ENCODE measurements at regions not wholly inside any gene's neighbourhood (a gene's known extent, or its start where the extent isn't known, plus 50 kb on each side); places are given as distances from the start of the nearest gene placed in this dataset.

- Mint-ChIP-seq H3K4me3 (ENCODE audit: unreplicated experiment) (no peak overlapping the region), H3K9me3 (ENCODE audit: unreplicated experiment) (no peaks in the 10 kb centered on the region), H3K4me1 (ENCODE audit: low read depth, unreplicated experiment) (no peaks in the 10 kb centered on the region), H3K36me3 (ENCODE audit: unreplicated experiment) (no peaks in the 10 kb centered on the region), H3K27ac (ENCODE audit: unreplicated experiment) (no peak overlapping the region), H3K27me3 (ENCODE audit: unreplicated experiment) (no peaks in the 10 kb centered on the region)
- no peak for DNase-seq
- TF ChIP-seq CTCF (IDR thresholded peaks at IDR 0.05; ENCODE audit: partially characterized antibody, unreplicated experiment), result no peak
These were observed 594.8 kb upstream of the ANO3 start for GRCh38 chr11:25737071-25737675.

DNA sequence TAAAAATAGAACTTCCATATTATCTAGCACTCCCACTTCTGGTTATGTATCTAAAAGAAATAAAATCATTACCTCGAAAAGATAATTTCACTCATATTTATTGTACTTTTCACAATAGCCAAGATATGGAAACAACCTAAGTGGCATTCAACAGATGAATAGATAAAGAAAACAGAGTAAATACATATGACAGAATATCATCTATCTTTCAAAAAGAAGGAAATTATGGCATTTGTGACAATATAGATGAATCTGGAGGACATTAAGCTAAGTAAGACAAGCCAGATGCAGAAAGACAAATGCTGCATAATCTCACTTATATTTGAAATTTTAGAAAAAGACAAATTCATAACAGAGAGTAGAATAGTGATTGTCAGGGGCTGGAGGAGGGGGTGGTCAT lies 590.0 kb upstream of the ANO3 start:
- no peaks in the 10 kb centered on the region for H3K4me1 Mint-ChIP-seq (ENCODE audit: low read depth, unreplicated experiment)
- DNase-seq, result no peak
- H3K27me3 Mint-ChIP-seq (ENCODE audit: unreplicated experiment), result no peaks in the 10 kb centered on the region
- H3K27ac Mint-ChIP-seq (ENCODE audit: unreplicated experiment), result no peak overlapping the region
- no peak for TF ChIP-seq CTCF (IDR thresholded peaks at IDR 0.05; ENCODE audit: partially characterized antibody, unreplicated experiment)
- H3K36me3 Mint-ChIP-seq (ENCODE audit: unreplicated experiment), result no peaks in the 10 kb centered on the region
- no peak overlapping the region for H3K4me3 Mint-ChIP-seq (ENCODE audit: unreplicated experiment)
- no peaks in the 10 kb centered on the region for H3K9me3 Mint-ChIP-seq (ENCODE audit: unreplicated experiment)

GRCh38 chr11:25742800-25743199 lies 589.1 kb upstream of the ANO3 start:
- Mint-ChIP-seq H3K9me3 (ENCODE audit: unreplicated experiment) (no peaks in the 10 kb centered on the region), H3K36me3 (ENCODE audit: unreplicated experiment) (no peaks in the 10 kb centered on the region), H3K4me3 (ENCODE audit: unreplicated experiment) (no peak overlapping the region), H3K4me1 (ENCODE audit: low read depth, unreplicated experiment) (no peaks in the 10 kb centered on the region), H3K27me3 (ENCODE audit: unreplicated experiment) (no peaks in the 10 kb centered on the region), H3K27ac (ENCODE audit: unreplicated experiment) (no peak overlapping the region)
- no peak for DNase-seq
- TF ChIP-seq CTCF (IDR thresholded peaks at IDR 0.05; ENCODE audit: partially characterized antibody, unreplicated experiment), result no peak

- H3K27ac Mint-ChIP-seq (ENCODE audit: unreplicated experiment), result no peak overlapping the region
- no peaks in the 10 kb centered on the region for H3K4me1 Mint-ChIP-seq (ENCODE audit: low read depth, unreplicated experiment)
- DNase-seq, result no peak
- H3K27me3 Mint-ChIP-seq (ENCODE audit: unreplicated experiment), result no peaks in the 10 kb centered on the region
- no peaks in the 10 kb centered on the region for H3K9me3 Mint-ChIP-seq (ENCODE audit: unreplicated experiment)
- TF ChIP-seq CTCF (IDR thresholded peaks at IDR 0.05; ENCODE audit: partially characterized antibody, unreplicated experiment), result no peak
- H3K36me3 Mint-ChIP-seq (ENCODE audit: unreplicated experiment), result no peaks in the 10 kb centered on the region
- no peak overlapping the region for H3K4me3 Mint-ChIP-seq (ENCODE audit: unreplicated experiment)
These were observed 576.5 kb upstream of the ANO3 start for GRCh38 chr11:25755381-25755780.

- Mint-ChIP-seq H3K36me3 (ENCODE audit: unreplicated experiment) (no peaks in the 10 kb centered on the region), H3K4me3 (ENCODE audit: unreplicated experiment) (no peak overlapping the region), H3K27ac (ENCODE audit: unreplicated experiment) (no peak overlapping the region), H3K9me3 (ENCODE audit: unreplicated experiment) (no peaks in the 10 kb centered on the region), H3K4me1 (ENCODE audit: low read depth, unreplicated experiment) (no peaks in the 10 kb centered on the region), H3K27me3 (ENCODE audit: unreplicated experiment) (no peaks in the 10 kb centered on the region)
- TF ChIP-seq CTCF (IDR thresholded peaks at IDR 0.05; ENCODE audit: partially characterized antibody, unreplicated experiment), result no peak
- no peak for DNase-seq
These were observed 575.9 kb upstream of the ANO3 start for GRCh38 chr11:25755918-25756584.
